NCI-H524 treated with DMSO at 0.1 percent for 48 hours (cell line): ENCODE measurements at regions not wholly inside any gene's neighbourhood (a gene's known extent, or its start where the extent isn't known, plus 50 kb on each side); places are given as distances from the start of the nearest gene placed in this dataset.
"Not testable (repeated sequence)": the region's sequence is repeated elsewhere in the genome, so short reads cannot be mapped to it uniquely, and the experiment has no call there.

ENCODE experiments used
- DNase-seq: peaks from one replicate; lab custom pipeline; 2025; lab: John Stamatoyannopoulos, UW

- DNase-seq, result not testable (repeated sequence)
Observed at GRCh38 chr7:14967376-14967775, 64.8 kb upstream of the DGKB start.

- no peak for DNase-seq
Observed at GRCh38 chr7:14962778-14963177, 60.2 kb upstream of the DGKB start.

GRCh38 chr7:14960721-14961120 lies 58.2 kb upstream of the DGKB start:
- DNase-seq, result no peak

GRCh38 chr7:14959339-14959738 lies 56.8 kb upstream of the DGKB start:
- no peak for DNase-seq

- no peak for DNase-seq
Observed at GRCh38 chr7:14954035-14954434, 51.5 kb upstream of the DGKB start.
